H1 (cell line): ENCODE measurements at regions not wholly inside any gene's neighbourhood (a gene's known extent, or its start where the extent isn't known, plus 50 kb on each side); places are given as distances from the start of the nearest gene placed in this dataset.

Experiments used
- CEBPB ChIP-seq: IDR thresholded peaks from 2 replicates; pipeline ENCODE4 v1.6.1; 2012; ENCODE audit warnings: low read depth, low read length
- HDAC2 ChIP-seq, 2 experiments: fragments of 300-600 bp in 1 of 2; sonication (generic) in 1 of 2; IDR thresholded peaks; 2 replicates each; pipeline ENCODE4 v1.6.1; 2011 to 2012; ENCODE audit warnings: low read depth in 2 of 2, low read length in 2 of 2, mild to moderate bottlenecking in 2 of 2, moderate library complexity in 2 of 2, borderline replicate concordance in 1 of 2, inconsistent platforms in 1 of 2
- TEAD4 ChIP-seq: IDR thresholded peaks from 2 replicates; pipeline ENCODE4 v1.6.1; 2012; ENCODE audit warnings: low read depth, low read length, inconsistent platforms, mixed read lengths

- TF ChIP-seq HDAC2 (IDR thresholded peaks at IDR 0.05; ENCODE audit: borderline replicate concordance in 1 of 2, low read depth in 2 of 2, low read length in 2 of 2) = no peak
- TF ChIP-seq CEBPB = no peak
- no peak for TF ChIP-seq TEAD4
- TF ChIP-seq, all 59 proteins: peak for 0
Observed at GRCh38 chr3:70890020-70890394, 577.6 kb upstream of the MDFIC2 start (continued).
